C4-2B (cell line): ENCODE measurements at regions not wholly inside any gene's neighbourhood (a gene's known extent, or its start where the extent isn't known, plus 50 kb on each side); places are given as distances from the start of the nearest gene placed in this dataset.

Experiments
- CTCF ChIP-seq: fragments of 450-650 bp; conservative IDR thresholded peaks from 2 replicates; pipeline ENCODE4 v1.5.1; 2017; ENCODE audit warnings: mild to moderate bottlenecking
- ZFX ChIP-seq: fragments of 450-650 bp; IDR thresholded peaks from 2 replicates; pipeline ENCODE4 v1.6.1; 2017

- TF ChIP-seq CTCF (no peak), ZFX (no peak)
These were observed 245.4 kb downstream of the BMP4 start for GRCh38 chr14:53711205-53711604.
